Amygdala (tissue), 56 donors: ENCODE measurements at regions not wholly inside any gene's neighbourhood (a gene's known extent, or its start where the extent isn't known, plus 50 kb on each side); places are given as distances from the start of the nearest gene placed in this dataset.

Experiments
- DNase-seq, 56 donors: peaks; one replicate each; lab custom pipeline; 2025; lab: John Stamatoyannopoulos, UW

DNA sequence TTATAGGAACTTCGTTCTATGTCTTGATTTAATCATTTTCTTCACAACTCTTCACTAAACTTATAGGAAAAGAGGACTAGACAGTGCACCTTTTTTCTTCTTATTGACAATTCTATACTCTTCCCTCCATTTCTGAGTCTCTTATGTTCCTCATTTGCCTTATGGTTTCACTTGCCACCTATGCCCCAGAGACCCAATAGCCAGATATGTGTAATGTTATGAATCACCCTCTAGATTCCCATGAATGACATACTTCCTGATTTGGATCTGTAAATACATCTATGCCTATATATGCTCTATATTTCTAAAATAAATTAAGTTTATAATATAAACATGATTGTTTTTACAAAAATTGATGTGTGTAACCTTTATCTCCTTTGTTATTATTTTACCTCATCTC, 514.1 kb upstream of the MEF2C start:
- no peak for DNase-seq

GRCh38 chr5:89396278-89396954, 513.4 kb upstream of the MEF2C start:
- DNase-seq = peak in 10 of 56 donors; percentile 1 to 45 (median 11)

DNA sequence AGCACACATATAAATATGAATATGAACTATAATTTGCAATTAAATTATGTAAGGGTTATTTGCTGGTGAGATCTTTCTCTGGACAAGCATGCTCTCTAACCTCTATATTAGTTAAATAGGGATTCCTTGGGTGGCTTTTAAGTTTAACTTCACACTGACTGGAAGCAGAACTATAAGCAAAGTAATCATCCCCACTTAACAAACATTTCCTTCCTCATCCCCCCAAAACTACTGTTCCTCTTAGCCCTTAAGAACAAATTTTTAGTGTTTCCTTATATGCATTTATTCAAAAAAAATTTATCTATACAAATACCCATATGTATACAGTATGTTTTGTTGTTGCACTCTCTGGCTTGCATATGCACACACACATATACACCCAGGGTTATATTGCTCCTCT, 512.1 kb upstream of the MEF2C start:
- no peak for DNase-seq

GRCh38 chr5:89388872-89389271, 505.9 kb upstream of the MEF2C start:
- DNase-seq = no peak

GRCh38 chr5:89384391-89384790, 501.4 kb upstream of the MEF2C start:
- DNase-seq = no peak

GRCh38 chr5:89380635-89381034, 497.7 kb upstream of the MEF2C start:
- DNase-seq = no peak

DNA sequence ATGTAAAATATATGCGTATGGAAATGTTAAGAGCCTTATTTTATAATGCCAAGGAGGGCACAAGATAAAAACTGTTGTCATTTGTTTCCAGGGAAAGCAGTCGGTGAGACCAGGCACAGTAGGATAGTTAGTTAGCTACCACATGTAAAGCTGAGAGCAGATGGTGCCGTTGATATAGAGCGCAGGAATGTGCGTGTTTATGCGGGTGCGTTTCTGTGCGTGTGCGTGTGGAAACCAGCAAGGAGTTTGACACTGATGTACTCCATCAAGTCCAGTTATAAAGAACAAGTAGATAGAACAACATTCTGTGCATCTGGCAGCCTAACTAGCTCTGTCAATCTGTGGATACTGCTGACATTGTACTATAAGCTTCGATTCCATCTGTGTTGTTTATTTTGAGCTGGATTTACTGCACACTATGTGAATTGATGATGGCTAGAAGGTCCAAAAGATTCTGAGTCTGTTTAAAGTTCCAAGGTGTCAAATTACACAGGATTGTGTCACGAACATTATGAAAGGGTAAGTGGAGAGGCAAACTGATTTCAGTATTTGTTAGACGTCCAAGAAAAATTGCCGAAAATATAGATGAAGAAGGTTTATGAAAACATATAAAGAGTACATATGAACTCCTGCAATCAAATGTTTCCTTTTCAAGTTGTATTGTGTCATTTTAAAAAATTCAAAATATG, 494.9 kb upstream of the MEF2C start:
- peak in 1 of 56 donors; percentile 0 for DNase-seq

DNA sequence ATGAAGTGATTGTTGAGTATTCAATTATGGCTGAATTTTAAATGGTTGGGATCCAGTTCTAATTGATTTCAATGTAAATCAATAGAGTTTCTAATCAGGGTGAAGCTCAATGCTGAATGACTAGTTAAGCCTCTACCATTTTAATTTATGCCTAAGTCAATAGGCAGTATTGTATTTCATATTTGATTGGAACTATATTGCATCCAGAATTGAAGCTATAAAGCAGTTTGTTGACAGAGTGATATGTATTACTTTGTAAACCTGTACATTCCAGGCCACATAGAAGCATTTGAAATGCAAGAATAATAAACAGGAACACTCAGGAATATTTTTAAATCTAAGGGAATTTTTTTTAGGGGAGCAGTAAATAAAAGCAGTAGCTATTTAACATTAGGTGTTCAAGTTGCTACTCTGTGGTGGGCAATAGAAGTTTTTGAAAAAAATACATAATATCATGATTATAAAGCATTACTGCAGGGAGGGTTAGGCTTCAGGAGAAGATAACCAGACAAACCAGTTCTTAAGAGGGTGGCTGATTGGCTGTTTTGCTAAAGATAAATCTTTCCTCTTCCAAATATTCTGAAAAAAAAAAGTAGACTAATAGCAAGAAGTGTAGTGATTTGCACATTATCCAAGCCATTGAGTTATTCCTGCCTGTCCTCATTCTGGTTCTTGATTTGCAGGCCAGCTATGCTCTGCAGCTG, 492.0 kb upstream of the MEF2C start:
- DNase-seq = no peak

GRCh38 chr5:89374144-89374784, 491.3 kb upstream of the MEF2C start:
- no peak for DNase-seq

DNA sequence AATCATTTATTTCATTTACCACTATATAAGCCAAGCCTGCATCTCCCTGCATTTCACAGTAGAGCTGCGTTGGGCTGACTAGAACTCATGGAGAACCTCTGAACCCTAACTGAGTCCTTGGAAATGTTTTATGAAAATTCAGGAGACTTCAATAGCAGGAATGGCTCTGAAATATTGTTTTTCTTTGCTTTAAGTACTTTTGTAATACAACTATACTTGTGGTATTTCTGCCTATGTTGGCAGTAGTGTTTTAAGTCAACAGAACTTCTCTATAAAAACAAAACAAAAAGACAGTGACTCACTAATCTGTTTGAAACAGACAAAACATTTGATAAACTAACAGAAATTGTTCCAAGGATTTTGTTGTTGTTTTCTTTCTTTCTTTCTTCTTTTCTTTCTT, 489.2 kb upstream of the MEF2C start:
- no peak for DNase-seq

DNA sequence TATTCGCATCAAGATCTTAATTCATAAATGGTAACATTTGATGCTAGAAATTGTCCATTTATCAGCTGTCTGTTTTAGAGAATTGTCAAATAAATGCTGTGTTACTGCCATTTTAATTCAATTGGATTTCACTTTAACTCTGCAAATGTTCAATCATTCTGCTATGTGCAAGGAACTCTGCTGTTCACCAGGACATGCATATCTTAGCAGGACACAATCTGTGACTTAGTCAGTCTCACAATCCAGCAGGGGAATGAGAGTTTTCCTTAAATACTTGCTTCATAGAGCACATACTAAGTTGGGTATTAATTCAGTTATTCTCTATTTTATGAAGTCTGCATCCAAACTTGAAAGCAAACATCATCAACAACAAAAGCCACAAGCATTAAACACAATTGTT, 488.7 kb upstream of the MEF2C start:
- DNase-seq = no peak

- no peak for DNase-seq
These were observed 476.1 kb upstream of the MEF2C start for GRCh38 chr5:89359046-89359445.

DNA sequence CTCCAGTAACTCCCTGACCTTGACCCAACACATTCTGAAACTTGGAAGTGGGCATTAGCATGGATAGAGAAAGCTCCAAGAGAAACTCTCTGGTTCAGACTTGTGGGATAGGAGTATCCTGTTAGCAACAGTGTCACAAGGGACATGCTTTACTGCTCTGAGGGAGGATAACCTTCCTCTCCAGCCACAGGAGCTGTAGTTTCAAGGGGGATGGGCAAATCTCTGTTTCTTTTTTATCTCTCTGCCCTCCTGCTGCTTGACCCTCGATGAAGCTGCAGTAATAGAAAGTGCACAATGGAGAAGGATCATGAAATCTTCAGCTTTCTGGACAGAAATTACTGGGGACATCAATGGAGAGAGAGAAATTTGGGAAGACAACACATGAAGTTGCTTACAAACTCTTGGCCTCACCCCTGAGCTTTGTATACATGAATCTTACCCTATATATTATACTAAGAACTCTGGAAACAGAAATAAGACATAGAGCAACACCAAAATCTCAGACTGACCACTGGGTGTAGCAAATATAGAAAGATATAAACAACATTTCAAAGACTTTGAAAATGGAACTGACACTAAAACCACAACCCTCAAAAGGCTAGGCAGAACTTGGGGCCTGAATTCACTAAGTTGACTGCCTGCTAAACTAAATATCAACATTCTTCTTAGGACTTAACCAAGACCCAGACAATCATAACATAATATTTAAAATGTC, 471.0 kb upstream of the MEF2C start:
- DNase-seq = no peak

- DNase-seq = no peak
These were observed 469.0 kb upstream of the MEF2C start for GRCh38 chr5:89351975-89352374.

DNA sequence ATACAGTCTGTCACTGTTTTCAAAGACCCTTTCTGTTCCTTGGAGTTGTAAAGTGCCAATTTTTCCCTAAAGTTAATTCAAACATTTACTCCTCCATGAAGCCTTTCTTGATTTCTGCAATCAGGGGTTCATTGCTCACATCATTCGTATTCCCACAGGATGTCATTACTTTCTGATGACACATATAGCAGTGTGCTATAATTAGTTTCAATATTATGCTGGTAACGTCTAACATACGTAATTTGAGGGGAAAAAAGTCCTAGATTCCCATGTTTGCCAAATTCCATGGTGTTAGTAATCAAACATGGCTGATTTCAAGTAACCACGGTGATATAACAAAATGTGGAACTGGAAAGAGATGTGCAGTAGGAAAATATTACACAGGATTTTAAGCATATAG, 468.2 kb upstream of the MEF2C start:
- no peak for DNase-seq

GRCh38 chr5:89350684-89351083, 467.7 kb upstream of the MEF2C start:
- no peak for DNase-seq

GRCh38 chr5:89349246-89349980, 466.4 kb upstream of the MEF2C start:
- DNase-seq = no peak

DNA sequence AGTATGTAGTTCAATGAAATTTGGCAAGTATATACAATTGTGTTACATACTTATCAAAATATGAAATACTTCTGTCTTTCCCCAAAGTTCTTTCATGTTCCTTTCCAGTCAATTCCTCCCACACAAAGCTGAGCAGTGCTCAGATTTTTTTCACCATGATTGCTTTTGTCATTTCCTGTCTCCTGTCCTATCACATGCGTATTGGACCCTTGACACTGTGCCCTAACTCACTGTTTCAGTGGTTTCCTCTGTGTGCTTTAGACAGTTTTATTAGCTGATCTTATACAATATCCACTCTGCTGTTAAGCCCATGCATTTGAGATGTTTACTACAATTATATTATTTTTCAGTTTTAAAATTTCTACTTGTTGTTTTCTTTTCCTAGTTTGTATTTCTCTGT, 463.6 kb upstream of the MEF2C start:
- no peak for DNase-seq

- no peak for DNase-seq
These were observed 460.7 kb upstream of the MEF2C start for GRCh38 chr5:89343666-89344065.
